Peyer's patch (tissue), 4 donors: ENCODE measurements at regions not wholly inside any gene's neighbourhood (a gene's known extent, or its start where the extent isn't known, plus 50 kb on each side); places are given as distances from the start of the nearest gene placed in this dataset.

Experiments used
- CTCF ChIP-seq, 6 experiments: fragments of 450-650 bp in 4 of 6; fragments of 200-600 bp in 2 of 6; sonication (generic) in 1 of 6; IDR thresholded peaks; one replicate each; pipeline ENCODE4 v1.5.1; 2017 to 2019; ENCODE audit warnings: antibody characterized with exemption in 6 of 6, mild to moderate bottlenecking in 3 of 6, moderate library complexity in 1 of 6
- POLR2A ChIP-seq, 2 donors: fragments of 450-650 bp; IDR thresholded peaks; one replicate each; pipeline ENCODE4 v1.5.1; 2017; ENCODE audit warnings: antibody characterized with exemption in 2 of 2, mild to moderate bottlenecking in 2 of 2, moderate library complexity in 2 of 2

- no peak for TF ChIP-seq POLR2A (IDR thresholded peaks at IDR 0.05)
- no peak for TF ChIP-seq CTCF (IDR thresholded peaks at IDR 0.05)
Observed at GRCh38 chrX:39832211-39832610, 265.5 kb downstream of the BCOR start.
